Body of pancreas (tissue), 4 donors: ENCODE measurements at regions not wholly inside any gene's neighbourhood (a gene's known extent, or its start where the extent isn't known, plus 50 kb on each side); places are given as distances from the start of the nearest gene placed in this dataset.

Experiments used
- CTCF ChIP-seq, 7 experiments: fragments of 450-650 bp in 4 of 7; fragments of 200-600 bp in 3 of 7; sonication (generic) in 3 of 7; IDR thresholded peaks; one replicate each; pipeline ENCODE4 v1.5.1; 2016 to 2019; ENCODE audit warnings: antibody characterized with exemption in 7 of 7
- POLR2A ChIP-seq, 3 donors: fragments of 450-650 bp; IDR thresholded peaks; one replicate each; pipeline ENCODE4 v1.6.1; 2016; ENCODE audit warnings: antibody characterized with exemption in 3 of 3, mild to moderate bottlenecking in 2 of 3

GRCh38 chr20:22827916-22828315 lies 207.2 kb upstream of the SSTR4 start:
- no peak for TF ChIP-seq CTCF (IDR thresholded peaks at IDR 0.05)
- TF ChIP-seq POLR2A (IDR thresholded peaks at IDR 0.05) = no peak
